GM23338 (cell line): ENCODE measurements at regions not wholly inside any gene's neighbourhood (a gene's known extent, or its start where the extent isn't known, plus 50 kb on each side); places are given as distances from the start of the nearest gene placed in this dataset.

Source experiments
- ATAC-seq: fragments of 200-7000 bp; cut with Tn5 transposase; 3 replicates; pipeline ENCODE4 v1.9.1; 2020
- DNase-seq: peaks from one replicate; pipeline ENCODE4 v3.0.0-alpha.2; 2015; ENCODE audit warnings: low spot score
- H2AFZ ChIP-seq: fragments of 200-600 bp; sonication (generic); 2 replicates; pipeline ENCODE4 v1.8.0; 2016; ENCODE audit warnings: antibody characterized with exemption, mild to moderate bottlenecking, moderate library complexity
- H3F3A ChIP-seq: fragments of 200-600 bp; sonication (generic); replicated peaks from 2 replicates; pipeline ENCODE4 v1.8.0; 2017; ENCODE audit warnings: antibody characterized with exemption, mixed run types, low read depth
- H3K27ac ChIP-seq: fragments of 200-600 bp; sonication (generic); 2 replicates; pipeline ENCODE4 v1.6.1; 2016; ENCODE audit warnings: low read depth
- H3K27me3 ChIP-seq: fragments of 200-600 bp; sonication (generic); 2 replicates; pipeline ENCODE4 v1.8.0; 2016; ENCODE audit warnings: mild to moderate bottlenecking, mixed run types, moderate library complexity; ENCODE audit not compliant: insufficient read depth
- H3K36me3 ChIP-seq: fragments of 200-600 bp; sonication (generic); 2 replicates; pipeline ENCODE4 v1.8.0; 2016; ENCODE audit warnings: mild to moderate bottlenecking; ENCODE audit not compliant: insufficient read depth
- H3K4me1 ChIP-seq: fragments of 200-600 bp; sonication (generic); 2 replicates; pipeline ENCODE4 v1.8.0; 2016; ENCODE audit warnings: mild to moderate bottlenecking, moderate library complexity; ENCODE audit not compliant: insufficient read depth
- H3K4me2 ChIP-seq: fragments of 200-600 bp; sonication (generic); 2 replicates; pipeline ENCODE4 v1.7.1; 2017; ENCODE audit warnings: mixed run types
- H3K4me3 ChIP-seq: fragments of 200-600 bp; sonication (generic); 2 replicates; pipeline ENCODE4 v1.6.1; 2016; ENCODE audit warnings: mixed run types
- H3K79me2 ChIP-seq: fragments of 200-600 bp; sonication (generic); replicated peaks from 2 replicates; pipeline ENCODE4 v1.8.0; 2017; ENCODE audit warnings: mild to moderate bottlenecking; ENCODE audit not compliant: insufficient read depth
- H3K9me2 ChIP-seq: fragments of 200-600 bp; sonication (generic); 2 replicates; pipeline ENCODE4 v1.8.0; 2017; ENCODE audit not compliant: insufficient read depth
- H4K20me1 ChIP-seq: fragments of 200-600 bp; sonication (generic); replicated peaks from 2 replicates; pipeline ENCODE4 v1.8.0; 2017; ENCODE audit warnings: mild to moderate bottlenecking; ENCODE audit not compliant: insufficient read depth
- H3K27ac Mint-ChIP-seq: 2 replicates; pipeline ENCODE4 v1.8.0; 2020; ENCODE audit warnings: inconsistent platforms, mild to moderate bottlenecking, moderate library complexity, mixed read lengths
- H3K27me3 Mint-ChIP-seq: 3 replicates; pipeline ENCODE4 v1.8.0; 2022; ENCODE audit warnings: low read depth, mild to moderate bottlenecking, moderate library complexity, mixed read lengths, inconsistent platforms; ENCODE audit not compliant: insufficient read depth, poor library complexity
- H3K36me3 Mint-ChIP-seq: 3 replicates; pipeline ENCODE4 v1.8.0; 2021; ENCODE audit warnings: low read depth, mild to moderate bottlenecking, inconsistent platforms, moderate library complexity, mixed read lengths
- H3K4me1 Mint-ChIP-seq: 3 replicates; pipeline ENCODE4 v1.8.0; 2020; ENCODE audit warnings: mild to moderate bottlenecking, inconsistent platforms, mixed read lengths
- H3K4me3 Mint-ChIP-seq: 3 replicates; pipeline ENCODE4 v1.8.0; 2021; ENCODE audit warnings: moderate library complexity, mild to moderate bottlenecking, inconsistent platforms, mixed read lengths
- H3K9me3 Mint-ChIP-seq: 3 replicates; pipeline ENCODE4 v1.8.0; 2020; ENCODE audit warnings: moderate library complexity, mild to moderate bottlenecking, inconsistent platforms, mixed read lengths
- EZH2phosphoT487 ChIP-seq: fragments of 200-600 bp; sonication (generic); IDR thresholded peaks from one replicate; pipeline ENCODE4 v1.8.1; 2018; ENCODE audit warnings: antibody characterized with exemption; ENCODE audit not compliant: unreplicated experiment
- NANOG ChIP-seq: IDR thresholded peaks from 2 replicates; pipeline ENCODE4 v1.6.1; 2016; ENCODE audit warnings: antibody characterized with exemption, borderline replicate concordance
- POLR2AphosphoS5 ChIP-seq: IDR thresholded peaks from 2 replicates; pipeline ENCODE4 v1.6.1; 2016; ENCODE audit warnings: antibody characterized with exemption, low read depth
- STAT1 ChIP-seq: IDR thresholded peaks from one replicate; pipeline ENCODE4 v1.6.1; 2016; ENCODE audit warnings: antibody characterized with exemption; ENCODE audit not compliant: unreplicated experiment
- TF ChIP-seq, protein P1 (sequence below): IDR thresholded peaks from one replicate; pipeline ENCODE4 v1.6.1; 2018; ENCODE audit warnings: antibody characterized with exemption; ENCODE audit not compliant: unreplicated experiment
- TF ChIP-seq, protein P2 (sequence below): IDR thresholded peaks from 2 replicates; pipeline ENCODE4 v1.6.1; 2016; ENCODE audit warnings: antibody characterized with exemption
- TF ChIP-seq, protein P3 (sequence below), 2 experiments: fragments of 200-600 bp in 1 of 2; sonication (generic) in 1 of 2; conservative IDR thresholded peaks; 2 replicates each; pipeline versions ENCODE4 v1.5.1 to v1.6.1; 2016 to 2017; ENCODE audit warnings: antibody characterized with exemption in 2 of 2, low read depth in 2 of 2, mild to moderate bottlenecking in 2 of 2, moderate library complexity in 1 of 2

DNA sequence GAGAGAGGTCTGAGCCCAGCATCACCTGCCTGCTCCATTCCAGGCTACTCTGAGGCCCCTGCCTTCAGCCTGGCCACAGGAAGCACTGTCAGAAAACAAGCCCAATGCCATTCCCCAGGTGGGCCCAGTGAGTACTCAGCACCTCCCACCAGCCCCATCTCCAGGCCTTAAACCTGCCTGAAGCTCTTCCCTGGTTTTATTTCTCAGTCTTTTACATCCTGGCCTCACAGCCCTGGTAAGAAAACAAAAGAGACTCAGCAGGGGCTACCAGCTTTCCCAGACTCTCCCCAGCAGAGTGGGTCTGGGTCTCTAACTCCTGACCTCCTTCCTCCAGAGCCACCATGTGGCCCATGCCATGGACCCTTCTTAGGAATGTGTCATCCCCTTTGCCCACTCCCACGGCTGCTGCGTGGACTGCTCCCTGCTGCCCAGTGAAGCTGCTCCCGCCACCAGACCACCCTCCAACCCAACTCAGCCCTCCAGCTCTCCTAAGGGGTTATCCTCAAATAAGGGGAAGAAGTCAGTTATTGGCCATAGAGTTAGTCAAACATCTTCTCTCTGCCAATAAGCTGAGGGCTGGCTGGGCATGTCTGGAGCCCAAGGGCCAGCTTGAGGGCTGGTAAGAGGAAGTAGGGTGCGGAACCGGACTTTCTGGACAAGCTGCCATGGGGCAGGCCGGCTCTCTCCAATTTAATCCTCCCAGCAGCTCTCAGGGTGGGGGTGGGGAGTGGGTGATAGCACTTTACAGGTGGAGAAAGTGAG lies 116.7 kb upstream of the LINGO1 start:
- Mint-ChIP-seq H3K36me3 (no peaks in the 10 kb centered on the region), H3K27ac (no peak overlapping the region), H3K27me3 (peaks cover 23% of the 10 kb centered on the region), H3K9me3 (no peaks in the 10 kb centered on the region), H3K4me1 (peaks cover 30% of the 10 kb centered on the region), H3K4me3 (no peak overlapping the region; the same call in 2 of the 3 replicates)
- Histone ChIP-seq H3K79me2 (no peaks in the 10 kb centered on the region), H4K20me1 (no peaks in the 10 kb centered on the region; the same call in 1 of the 2 replicates), H3F3A (no peaks in the 10 kb centered on the region), H3K4me3 (no peak overlapping the region), H2AFZ (no peak overlapping the region), H3K9me2 (no peaks in the 10 kb centered on the region), H3K4me1 (peaks cover 25% of the 10 kb centered on the region), H3K36me3 (no peaks in the 10 kb centered on the region), H3K27me3 (no peaks in the 10 kb centered on the region), H3K4me2 (no peak overlapping the region), H3K27ac (no peak overlapping the region; the same call in 1 of the 2 replicates)
- DNase-seq (peak; percentile 63), ATAC-seq (peak; percentile 77)
- TF ChIP-seq POLR2AphosphoS5, result no peak
- TF ChIP-seq, protein P1, sequence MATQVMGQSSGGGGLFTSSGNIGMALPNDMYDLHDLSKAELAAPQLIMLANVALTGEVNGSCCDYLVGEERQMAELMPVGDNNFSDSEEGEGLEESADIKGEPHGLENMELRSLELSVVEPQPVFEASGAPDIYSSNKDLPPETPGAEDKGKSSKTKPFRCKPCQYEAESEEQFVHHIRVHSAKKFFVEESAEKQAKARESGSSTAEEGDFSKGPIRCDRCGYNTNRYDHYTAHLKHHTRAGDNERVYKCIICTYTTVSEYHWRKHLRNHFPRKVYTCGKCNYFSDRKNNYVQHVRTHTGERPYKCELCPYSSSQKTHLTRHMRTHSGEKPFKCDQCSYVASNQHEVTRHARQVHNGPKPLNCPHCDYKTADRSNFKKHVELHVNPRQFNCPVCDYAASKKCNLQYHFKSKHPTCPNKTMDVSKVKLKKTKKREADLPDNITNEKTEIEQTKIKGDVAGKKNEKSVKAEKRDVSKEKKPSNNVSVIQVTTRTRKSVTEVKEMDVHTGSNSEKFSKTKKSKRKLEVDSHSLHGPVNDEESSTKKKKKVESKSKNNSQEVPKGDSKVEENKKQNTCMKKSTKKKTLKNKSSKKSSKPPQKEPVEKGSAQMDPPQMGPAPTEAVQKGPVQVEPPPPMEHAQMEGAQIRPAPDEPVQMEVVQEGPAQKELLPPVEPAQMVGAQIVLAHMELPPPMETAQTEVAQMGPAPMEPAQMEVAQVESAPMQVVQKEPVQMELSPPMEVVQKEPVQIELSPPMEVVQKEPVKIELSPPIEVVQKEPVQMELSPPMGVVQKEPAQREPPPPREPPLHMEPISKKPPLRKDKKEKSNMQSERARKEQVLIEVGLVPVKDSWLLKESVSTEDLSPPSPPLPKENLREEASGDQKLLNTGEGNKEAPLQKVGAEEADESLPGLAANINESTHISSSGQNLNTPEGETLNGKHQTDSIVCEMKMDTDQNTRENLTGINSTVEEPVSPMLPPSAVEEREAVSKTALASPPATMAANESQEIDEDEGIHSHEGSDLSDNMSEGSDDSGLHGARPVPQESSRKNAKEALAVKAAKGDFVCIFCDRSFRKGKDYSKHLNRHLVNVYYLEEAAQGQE, result no peak
- TF ChIP-seq EZH2phosphoT487, result no peak
- no peak for TF ChIP-seq NANOG
- TF ChIP-seq, protein P2, sequence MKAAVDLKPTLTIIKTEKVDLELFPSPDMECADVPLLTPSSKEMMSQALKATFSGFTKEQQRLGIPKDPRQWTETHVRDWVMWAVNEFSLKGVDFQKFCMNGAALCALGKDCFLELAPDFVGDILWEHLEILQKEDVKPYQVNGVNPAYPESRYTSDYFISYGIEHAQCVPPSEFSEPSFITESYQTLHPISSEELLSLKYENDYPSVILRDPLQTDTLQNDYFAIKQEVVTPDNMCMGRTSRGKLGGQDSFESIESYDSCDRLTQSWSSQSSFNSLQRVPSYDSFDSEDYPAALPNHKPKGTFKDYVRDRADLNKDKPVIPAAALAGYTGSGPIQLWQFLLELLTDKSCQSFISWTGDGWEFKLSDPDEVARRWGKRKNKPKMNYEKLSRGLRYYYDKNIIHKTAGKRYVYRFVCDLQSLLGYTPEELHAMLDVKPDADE, result no peak
- no peak for TF ChIP-seq STAT1
- TF ChIP-seq, protein P3, sequence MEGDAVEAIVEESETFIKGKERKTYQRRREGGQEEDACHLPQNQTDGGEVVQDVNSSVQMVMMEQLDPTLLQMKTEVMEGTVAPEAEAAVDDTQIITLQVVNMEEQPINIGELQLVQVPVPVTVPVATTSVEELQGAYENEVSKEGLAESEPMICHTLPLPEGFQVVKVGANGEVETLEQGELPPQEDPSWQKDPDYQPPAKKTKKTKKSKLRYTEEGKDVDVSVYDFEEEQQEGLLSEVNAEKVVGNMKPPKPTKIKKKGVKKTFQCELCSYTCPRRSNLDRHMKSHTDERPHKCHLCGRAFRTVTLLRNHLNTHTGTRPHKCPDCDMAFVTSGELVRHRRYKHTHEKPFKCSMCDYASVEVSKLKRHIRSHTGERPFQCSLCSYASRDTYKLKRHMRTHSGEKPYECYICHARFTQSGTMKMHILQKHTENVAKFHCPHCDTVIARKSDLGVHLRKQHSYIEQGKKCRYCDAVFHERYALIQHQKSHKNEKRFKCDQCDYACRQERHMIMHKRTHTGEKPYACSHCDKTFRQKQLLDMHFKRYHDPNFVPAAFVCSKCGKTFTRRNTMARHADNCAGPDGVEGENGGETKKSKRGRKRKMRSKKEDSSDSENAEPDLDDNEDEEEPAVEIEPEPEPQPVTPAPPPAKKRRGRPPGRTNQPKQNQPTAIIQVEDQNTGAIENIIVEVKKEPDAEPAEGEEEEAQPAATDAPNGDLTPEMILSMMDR (conservative IDR thresholded peaks at IDR 0.05; ENCODE audit: low read depth in 2 of 2), result no peak
